Activated CD4-positive, alpha-beta T cell treated with anti-CD3 and anti-CD28 coated beads for 1 hour (primary cell): ENCODE measurements at regions not wholly inside any gene's neighbourhood (a gene's known extent, or its start where the extent isn't known, plus 50 kb on each side); places are given as distances from the start of the nearest gene placed in this dataset.
A peak's percentile ranks its signal among the peaks of the same experiment; 100 is the strongest.
"Not testable (repeated sequence)": the region's sequence is repeated elsewhere in the genome, so short reads cannot be mapped to it uniquely, and the experiment has no call there.

Experiments used
- DNase-seq: peaks from one replicate; pipeline ENCODE4 v3.0.0-alpha.2; 2020

DNA sequence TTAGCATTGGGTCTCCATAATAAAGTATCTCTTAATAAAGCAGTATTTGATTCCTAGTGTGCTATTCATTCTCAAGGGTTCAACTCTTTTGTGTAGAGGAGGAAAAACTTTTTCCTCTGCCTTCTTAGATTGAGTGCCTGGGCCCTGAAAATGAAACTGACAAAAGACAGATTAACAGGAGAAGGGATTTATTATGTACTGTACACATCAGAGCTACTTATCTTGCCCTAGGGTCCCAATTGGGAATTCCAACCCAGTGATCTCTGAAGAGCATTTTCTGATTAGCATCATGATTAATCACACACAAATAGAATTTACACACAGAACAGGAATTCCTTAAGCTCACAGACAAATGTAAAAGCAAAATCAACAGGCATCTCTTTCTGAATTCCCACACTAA is 128.9 kb downstream of the CD164 start:
- DNase-seq = no peak

DNA sequence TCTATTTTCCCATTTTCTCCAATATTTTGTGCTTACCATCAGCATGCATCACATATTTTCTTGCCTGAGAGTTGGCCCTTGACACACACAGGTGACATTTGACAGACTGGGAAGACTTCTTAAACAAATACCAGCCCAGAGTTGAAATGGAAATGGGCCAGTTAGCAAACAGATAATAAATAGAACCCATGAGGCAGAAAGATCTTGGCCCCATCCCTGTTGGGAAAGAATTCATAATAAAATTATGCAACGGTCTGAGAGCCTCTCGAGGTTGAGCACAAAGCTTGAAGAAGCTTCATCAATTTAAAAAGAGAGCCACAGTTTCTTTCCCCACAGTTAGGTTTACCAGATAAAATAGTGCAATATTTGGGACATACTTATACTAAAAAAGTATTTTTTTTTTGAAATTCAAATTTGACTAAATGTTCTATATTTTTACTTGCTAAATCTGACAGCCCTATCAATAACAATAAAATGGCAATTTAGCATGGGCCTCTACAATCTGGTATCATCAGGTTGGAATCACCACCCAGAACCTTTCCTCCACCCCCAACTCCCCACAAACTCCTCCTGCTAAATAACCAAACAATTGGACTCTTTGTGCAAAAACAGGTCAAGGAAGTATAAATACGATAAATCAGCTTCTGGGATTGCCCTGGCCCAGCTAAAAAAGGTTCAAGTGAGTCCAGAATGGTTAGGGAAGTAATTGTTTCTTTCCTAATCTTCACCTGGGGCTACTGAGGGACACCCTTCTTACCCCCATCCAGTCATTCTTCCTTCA is 129.8 kb downstream of the CD164 start:
- no peak for DNase-seq

GRCh38 chr6:109251839-109252238 is 130.4 kb downstream of the CD164 start:
- DNase-seq = no peak

- not testable (repeated sequence) for DNase-seq
Observed at GRCh38 chr6:109250544-109251156, 131.6 kb downstream of the CD164 start.

DNA sequence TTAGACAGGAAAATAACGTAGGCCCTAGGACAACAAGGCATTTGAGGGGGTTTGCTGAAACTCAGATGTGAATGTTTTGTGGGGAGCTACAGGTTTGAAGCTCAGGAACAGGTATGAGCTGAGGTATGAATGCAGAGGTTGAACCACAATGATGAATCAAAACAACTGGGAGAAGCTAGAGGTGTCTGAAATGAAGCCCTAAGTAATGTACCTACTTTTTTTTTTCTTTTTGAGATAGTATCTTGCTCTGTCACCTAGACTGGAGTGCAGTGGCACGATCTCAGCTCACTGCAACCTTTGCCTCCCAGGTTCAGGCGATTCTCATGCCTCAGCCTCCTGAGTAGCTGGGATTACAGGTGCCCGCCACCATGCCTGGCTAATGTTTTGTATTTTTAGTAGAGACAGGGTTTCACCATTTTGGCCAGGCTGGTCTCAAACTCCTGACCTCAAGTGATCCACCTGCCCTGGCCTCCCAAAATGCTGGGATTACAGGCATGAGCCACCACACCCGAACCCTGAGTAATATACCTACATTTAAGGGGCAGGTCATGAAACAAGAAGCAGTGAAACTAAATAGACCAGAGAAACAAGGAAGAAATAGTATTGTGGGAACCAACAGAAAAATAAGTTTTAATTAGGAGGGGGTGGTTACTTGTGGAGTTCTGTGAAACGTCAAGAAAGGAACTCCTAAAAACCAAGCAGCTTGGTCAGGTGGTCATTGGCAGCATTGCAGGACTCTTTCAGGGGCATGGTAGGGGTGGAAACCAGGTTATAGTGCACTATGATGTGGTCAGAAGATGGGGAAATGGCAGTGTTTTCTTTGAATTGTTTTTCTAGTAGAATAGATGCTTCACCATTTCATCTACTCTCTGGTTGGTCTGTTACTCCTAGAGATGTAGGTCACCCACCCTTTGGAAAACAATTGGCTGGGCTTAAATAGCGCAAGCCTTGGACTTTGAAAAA is 138.1 kb downstream of the CD164 start:
- no peak for DNase-seq

DNA sequence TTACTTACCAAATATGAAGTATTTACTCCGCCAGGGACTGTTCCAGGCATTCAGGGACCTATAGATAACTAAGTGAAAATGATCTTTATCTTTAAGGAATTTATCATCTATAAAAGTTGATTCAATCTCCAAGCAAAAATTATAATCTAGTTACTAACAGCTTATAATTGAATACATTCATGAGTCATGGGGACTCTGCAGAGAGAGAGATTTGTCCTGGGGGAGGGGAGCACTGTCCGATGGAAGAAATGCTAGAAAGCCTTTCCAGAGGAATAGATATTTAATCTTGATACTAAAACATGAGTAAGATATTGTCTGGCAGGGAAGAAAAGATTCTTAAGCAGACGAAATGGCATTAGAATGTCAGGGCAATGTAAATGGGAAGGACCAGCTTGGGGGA is 139.3 kb downstream of the CD164 start:
- no peak for DNase-seq

GRCh38 chr6:109242029-109242428 is 140.2 kb downstream of the CD164 start:
- no peak for DNase-seq

- DNase-seq = no peak
Observed at GRCh38 chr6:109241199-109241598, 141.1 kb downstream of the CD164 start.

- no peak for DNase-seq
Observed at GRCh38 chr6:109240370-109241084, 141.7 kb downstream of the CD164 start.

GRCh38 chr6:109239651-109240321 is 142.5 kb downstream of the CD164 start:
- no peak for DNase-seq

DNA sequence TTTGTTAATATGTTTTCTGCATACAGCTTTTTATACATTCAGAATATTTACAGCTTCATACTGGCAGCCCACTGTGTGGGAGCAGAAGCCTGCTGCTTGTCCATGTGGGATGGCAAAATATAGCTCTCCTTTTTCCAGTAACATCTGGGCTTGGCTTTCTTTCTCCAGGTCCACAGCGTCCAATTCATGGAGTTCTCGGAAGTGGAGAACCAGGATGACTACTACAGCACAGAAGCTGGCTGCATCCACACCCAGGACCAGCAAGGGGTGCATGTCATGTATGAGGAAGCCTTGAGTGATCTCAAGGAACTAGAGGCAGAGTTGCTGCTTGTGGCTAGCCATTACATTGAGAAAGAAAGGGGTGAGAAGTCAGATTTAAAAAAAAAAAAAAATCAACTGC is 143.1 kb downstream of the CD164 start:
- DNase-seq = no peak

DNA sequence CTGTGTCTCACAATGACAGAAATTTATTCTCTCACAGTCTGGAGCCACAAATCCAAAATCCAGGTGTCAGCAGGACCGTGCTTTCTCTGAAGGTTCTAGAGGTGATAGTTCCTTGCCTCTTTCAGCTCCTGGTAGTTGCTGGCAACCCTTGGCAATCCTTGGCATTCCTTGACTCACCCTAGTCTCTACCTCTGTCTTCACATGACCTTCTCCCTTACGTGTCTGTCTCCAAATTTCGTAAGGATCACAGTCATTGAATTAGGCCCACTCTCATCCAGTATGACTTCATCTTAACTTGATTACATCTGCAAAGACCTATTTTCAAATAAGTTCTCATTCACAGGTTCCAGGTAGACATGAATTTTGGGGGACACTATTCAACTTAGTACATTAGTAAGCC is 143.1 kb downstream of the CEP57L1 start:
- DNase-seq = no peak

- no peak for DNase-seq
Observed at GRCh38 chr6:109237986-109238329, 142.7 kb downstream of the CEP57L1 start.

DNA sequence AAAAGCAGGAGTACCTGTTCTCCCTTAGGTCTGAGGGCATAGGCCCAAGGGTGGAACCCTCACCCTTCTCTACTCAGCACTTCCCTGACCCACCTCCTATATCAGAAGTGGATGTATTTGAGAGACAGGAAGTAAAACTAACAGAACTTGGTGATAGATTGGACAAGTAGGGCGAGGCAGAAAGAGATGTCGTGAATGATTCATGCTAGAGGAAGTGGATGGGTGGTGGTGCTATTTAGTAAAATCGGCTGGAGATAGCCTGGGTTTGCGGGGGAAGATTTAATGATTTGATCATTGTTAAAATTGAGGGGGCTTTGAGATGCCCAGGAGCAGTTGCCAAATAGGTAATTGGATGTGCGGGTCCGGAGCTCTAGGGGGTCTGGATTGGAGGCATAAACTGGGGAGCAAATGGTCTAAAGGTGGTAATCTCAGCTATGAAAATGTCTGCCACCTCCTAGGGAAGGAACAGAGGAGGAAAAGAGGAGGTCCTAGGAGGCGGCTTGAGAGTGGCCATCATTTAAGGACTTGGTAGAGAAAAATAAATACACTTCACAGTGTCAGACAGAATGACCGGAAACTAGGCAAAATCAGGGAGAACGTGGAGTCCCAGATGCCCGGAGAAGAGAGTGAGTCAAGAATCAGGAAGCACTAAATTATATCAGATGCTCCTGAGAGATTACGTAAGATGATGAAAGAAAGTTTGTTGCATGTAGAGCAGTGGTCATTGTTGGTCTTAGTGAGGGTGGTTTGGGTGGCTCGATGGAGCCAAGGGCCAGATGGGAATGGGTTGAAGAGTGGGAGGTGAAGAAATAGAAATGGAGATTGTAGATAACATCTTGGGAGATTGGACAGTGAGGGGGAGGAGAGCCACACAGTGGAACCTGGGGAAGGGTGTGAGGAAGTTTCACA is 142.0 kb downstream of the CEP57L1 start:
- DNase-seq = no peak

GRCh38 chr6:109236115-109237076 is 141.1 kb downstream of the CEP57L1 start:
- DNase-seq = peak; percentile 13

DNA sequence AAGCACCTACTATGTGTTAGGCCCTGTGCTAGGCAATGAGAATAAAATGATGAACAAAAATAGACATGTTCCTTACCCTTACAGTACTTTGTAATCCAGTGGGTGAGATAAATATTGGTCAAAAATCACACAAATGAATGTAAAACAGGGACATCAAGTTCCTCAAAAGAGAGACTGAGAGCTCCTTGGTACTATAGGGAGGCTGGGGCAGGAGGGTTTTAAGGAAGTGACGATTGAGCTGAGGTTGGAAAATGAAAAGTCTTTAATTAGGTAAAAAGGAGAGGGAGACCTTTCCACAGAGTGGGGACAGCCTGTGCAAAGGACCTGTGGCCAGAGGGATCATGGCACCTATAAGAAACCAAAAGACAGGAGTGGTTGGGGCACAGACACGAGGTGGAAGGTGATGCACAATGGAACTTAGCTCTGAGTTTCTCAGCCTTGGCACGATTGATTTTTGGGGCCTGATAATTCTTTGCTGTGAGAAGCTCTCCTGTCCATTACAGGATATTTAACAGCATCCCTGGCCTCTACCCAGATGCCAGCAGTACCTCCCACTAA is 140.3 kb downstream of the CEP57L1 start:
- DNase-seq = no peak

DNA sequence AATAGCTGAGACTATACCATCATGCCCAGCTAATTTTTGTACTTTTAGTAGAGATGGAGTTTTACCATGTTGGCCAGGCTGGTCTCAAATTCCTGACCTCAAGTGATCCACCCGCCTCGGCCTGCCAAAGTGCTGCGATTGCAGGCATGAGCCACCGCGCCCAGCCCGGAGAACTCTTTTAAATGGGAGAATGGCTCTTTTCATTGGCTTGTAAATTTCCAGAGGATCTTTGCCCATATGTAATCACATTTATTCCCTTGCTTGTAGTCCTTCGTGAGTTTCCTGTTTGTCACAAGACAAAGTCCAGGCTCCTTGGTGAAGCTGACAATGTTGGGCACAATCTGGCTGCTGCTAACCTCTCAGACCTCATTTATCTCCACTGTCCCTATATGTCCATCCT is 135.1 kb downstream of the CEP57L1 start:
- no peak for DNase-seq

GRCh38 chr6:109229536-109229935 is 134.2 kb downstream of the CEP57L1 start:
- no peak for DNase-seq

DNA sequence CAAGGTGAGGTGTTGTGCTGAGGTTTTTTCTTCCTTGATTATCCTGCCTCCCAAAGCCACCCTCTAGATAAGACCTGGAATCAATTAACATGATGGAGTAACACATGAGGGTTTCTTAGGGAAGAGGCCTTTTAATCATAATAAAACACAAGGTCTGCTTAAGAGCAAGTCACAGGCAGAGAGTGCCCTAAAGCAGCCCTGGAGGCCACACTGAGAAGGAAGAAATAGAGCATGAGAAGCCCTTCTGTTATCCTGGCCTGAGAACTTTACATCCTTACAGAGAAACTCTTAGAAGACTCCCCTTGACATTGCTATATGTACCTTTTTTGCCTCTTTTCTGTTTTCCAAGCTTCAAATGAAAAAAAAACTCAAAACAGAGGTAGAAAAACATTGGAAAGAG is 132.3 kb downstream of the CEP57L1 start:
- no peak for DNase-seq

GRCh38 chr6:109226353-109226752 is 131.0 kb downstream of the CEP57L1 start:
- DNase-seq = no peak
